ENCODE measurements at regions not wholly inside any gene's neighbourhood (a gene's known extent, or its start where the extent isn't known, plus 50 kb on each side); places are given as distances from the start of the nearest gene placed in this dataset.

- DNase-seq: no peak
Observed at GRCh38 chr6:19417713-19418112, 419.5 kb upstream of the ID4 start.

DNA sequence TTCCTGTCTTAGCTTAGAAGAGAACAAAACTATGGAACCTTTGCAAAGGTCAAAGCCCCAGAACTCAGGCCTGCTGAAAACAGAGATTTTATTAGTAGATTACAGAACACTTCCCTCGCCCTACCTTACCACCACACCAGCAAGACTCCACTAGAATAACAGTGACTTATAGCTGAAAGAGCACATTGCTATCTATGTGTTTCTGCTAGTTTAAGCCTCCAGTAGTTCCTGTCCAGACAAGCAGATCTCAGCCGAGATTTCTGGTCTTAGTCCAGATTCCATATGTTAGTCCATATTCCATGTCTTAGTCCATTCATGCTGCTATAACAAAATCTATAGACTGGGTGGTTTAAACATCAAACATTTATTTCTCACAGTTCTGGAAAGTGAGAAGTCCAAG is 412.3 kb upstream of the ID4 start:
- no peak for DNase-seq

- no peak for DNase-seq
Observed at GRCh38 chr6:19427548-19427947, 409.6 kb upstream of the ID4 start.

- no peak for DNase-seq
Observed at GRCh38 chr6:19432966-19433498, 404.1 kb upstream of the ID4 start.

- no peak for DNase-seq
Observed at GRCh38 chr6:19434065-19434464, 403.1 kb upstream of the ID4 start.

DNA sequence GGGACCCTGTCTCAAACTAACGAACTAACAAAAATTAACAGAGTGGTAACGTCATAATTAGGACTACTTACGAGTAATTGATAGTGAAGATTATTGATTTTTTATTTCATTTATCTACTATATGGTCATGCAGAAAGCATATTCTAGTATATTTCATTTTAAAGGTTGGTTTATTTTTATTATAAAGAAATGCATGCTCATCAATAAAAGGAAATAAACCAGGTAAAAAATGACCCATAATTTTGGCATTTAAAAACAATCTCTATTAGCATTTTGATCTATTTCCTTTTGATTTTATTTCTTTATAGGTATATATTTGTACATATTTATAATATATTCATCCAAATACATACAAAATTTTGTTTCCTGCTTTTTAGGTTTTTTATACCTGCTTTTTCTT is 401.4 kb upstream of the ID4 start:
- DNase-seq: no peak

DNA sequence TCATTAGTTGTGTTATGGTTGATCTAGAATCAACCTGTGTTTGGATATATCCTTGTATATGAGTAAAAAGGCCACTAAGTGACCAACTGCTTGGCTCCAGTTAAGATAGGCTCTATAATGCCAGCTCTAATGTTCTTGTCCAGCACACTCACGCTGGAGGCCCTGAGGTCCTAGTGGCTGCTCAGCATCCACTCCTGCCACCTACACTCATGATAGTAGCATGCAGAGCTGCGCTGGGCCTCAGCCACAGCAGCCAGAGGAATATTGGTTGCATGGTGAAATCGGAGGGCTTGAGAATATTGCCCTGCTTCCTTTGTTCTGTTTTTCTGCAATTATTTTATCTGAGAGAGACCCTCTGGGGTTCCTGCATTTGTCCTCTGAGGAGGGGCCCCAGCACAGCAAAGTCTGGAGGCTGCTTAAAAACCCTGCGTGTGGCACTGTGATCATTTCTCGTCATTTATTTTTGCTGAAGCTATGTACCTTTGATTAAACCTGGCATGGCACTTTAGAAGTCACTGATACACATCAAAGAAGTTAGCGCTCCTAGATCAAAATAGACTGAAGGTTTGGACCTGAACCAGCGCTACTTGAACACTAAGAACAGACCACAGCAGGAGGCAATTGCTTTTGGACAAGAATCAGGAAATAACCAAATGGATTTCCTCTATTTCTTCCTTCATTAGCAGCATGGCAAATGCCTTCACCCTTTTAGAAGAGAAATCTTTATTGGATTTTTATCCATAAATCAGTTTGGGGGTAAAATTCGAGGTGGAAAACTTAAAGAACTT is 398.4 kb upstream of the ID4 start:
- DNase-seq: no peak

GRCh38 chr6:19440531-19440930 is 396.6 kb upstream of the ID4 start:
- DNase-seq: no peak

DNA sequence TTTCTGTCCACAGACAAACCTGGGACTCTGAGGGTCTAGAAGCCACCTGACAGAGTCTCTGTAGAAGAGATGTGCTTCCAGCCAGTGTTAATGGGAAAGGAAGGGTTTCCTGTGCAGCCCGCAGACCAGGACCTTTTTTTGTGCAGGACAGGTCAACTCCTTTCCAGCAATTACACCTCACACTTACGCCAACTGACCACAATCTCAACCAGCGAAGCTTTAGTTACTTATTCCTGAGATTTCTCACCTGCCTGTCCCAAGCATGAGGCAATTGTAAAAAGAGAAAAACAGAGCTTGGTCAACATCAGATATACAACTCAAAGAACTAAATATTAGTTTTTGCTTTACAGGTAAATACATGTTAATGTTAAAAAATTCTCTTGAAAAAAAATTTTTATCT is 393.8 kb upstream of the ID4 start:
- DNase-seq: no peak

- no peak for DNase-seq
Observed at GRCh38 chr6:19444041-19444440, 393.1 kb upstream of the ID4 start.

DNA sequence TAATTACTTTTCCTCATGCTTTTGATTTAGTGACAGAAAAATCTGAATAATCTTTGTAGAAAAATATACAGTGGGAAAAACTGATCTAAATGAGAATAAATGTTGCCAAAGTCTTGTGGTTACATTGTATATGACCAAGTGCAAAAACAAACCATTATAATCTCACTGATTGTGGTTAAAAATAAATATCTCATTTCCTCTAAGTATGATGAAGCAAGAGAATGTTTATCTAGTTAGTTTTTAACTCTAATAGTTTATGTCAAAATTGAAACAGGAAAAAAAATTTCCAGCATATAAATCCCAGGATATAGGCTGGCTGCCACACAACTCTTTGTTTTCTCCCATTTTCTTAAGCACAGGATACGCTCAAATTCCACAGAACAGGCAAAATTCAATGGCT is 392.7 kb upstream of the ID4 start:
- DNase-seq: no peak

- no peak for DNase-seq
Observed at GRCh38 chr6:19446570-19446969, 390.6 kb upstream of the ID4 start.

DNA sequence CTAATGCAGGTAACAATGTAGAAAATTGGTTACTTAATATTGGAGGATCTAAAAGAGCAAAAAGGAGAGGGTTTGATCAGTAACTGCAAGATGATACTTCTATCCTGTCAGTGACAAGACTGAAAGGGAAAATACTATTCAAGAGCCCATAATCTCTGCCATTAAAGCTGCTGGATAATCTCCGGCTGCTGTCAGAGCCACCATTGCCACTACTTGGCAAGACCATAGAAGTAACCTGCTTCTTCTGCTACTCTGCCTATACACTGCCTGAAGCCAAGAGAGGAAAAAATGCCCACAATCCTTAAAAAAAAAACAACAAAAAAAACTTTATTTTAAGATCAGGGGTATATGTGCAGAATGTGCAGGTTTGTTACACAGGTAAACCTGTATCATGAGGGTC is 386.5 kb upstream of the ID4 start:
- no peak for DNase-seq

DNA sequence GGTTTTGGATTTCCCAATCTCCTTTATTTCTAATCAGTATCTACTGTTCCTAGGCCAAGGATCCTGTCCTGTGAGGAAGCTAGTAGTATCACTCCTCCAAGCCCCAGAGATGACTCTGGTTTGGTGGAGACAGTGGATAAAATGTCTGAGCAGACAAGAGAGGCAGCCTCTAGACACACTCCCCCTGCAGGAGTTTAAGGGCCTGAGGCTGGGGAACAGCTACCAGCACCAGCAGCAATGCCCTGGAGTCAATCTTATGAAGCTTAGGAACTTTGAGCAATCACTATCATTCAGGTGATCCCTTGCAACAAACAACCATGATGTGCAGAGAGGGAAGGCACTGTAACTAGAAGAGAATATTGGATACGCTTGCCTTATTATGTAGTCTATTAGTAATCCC is 384.7 kb upstream of the ID4 start:
- DNase-seq: no peak

- DNase-seq: no peak
Observed at GRCh38 chr6:19454001-19454720, 383.0 kb upstream of the ID4 start.

DNA sequence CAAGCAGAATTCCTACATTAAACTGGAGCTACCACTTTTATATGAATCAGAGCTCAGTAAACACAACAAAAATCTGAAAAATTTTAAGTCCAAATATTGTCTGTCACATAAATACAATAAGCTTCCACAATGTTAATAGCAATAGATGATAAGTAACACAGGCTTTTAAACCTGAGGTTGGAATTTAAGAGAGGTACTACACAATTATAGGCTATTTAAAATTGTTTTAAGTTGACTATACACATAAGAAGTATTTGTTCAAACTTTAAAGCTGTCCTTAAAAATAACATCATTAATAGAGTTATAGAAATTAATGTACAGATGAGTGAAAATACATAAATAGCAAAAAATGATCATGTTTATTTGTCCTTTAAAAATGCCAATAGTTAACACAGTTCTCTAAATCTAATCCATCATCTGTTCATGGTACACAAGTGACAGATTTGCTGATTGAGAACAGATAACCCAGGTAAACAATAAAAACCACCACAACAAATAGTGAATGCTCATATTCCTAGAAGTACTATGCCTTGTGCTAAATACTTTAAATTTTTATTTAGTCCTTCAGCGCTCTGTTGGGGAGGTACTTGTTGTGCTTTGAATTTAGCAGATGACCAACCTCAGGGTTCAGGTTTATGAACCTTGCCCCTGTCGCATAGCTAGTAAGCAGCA is 382.3 kb upstream of the ID4 start:
- no peak for DNase-seq

DNA sequence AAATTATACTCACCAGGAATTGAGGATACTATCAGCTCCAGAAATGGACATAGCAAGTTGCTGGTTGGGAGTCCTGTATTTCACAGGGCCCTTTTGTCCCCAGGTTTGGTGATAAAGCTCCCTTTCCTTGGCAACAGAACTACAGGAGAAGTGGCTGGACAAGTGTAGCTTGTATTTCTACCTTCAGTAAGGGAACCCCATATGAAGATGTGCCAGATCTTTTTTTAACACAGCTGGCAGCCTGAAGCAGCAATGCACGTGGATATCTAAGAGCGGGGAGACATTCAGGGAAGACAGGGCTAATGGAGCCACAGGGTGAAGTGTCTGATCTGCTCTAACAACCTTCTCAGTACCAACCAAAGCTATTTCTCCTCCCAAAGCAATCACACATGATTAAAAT is 373.9 kb upstream of the ID4 start:
- DNase-seq: no peak

DNA sequence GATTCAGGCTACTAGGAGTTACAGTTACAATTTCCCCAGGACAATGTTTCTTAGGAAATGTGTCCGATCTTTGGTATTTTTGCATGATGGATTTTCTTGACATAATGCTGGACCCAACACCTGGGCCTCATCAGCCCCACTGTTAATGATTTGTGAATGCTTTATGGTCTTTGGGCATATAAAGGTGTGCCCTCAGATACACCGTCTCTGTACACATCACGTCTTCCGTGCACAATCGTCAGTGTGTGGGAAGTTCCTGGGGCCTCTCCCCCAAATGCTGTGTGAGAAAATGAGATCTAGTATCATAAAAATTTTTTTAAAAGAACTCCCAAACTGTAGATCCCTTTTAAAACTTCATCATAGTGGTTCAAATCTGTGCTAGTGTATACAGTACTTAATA is 373.2 kb upstream of the ID4 start:
- DNase-seq: no peak

DNA sequence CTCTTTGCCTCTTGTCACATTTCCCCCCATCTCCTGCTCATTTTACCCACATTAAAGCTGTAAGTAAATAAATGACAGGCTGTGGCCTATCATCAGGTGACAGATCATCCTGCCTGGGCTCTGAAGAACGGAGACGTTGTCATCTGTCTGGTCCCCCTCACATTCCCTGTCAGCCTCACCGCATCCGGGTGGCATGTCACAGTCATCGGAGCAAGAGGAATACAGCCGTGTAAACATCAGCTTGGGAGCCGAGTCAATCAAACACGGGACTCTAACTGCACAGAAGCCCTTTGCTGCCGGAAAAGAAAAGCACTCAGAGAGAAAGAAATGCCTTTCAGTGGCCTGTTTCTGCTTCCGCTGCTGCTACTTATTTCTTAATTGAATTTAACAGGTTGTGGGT is 371.9 kb upstream of the ID4 start:
- DNase-seq: no peak

DNA sequence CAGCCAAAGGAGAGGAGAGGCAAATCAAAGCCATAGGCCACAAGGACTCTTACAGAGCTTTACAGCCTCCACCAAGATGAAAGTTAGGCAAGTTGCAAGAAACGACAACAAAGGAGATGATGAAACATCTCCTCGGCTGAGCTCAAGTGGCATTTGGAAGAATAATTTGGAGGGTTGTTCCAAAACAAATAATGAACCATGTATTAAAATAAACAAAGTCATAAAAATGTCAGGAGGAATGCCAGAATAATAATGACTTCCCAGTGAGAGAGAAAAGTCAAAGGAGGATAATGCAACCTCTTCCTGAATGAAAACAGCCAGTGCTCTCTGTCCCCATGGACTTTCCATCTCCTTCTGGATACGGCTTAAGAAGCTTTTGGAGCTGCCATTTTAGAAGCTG is 371.4 kb upstream of the ID4 start:
- DNase-seq: no peak

DNA sequence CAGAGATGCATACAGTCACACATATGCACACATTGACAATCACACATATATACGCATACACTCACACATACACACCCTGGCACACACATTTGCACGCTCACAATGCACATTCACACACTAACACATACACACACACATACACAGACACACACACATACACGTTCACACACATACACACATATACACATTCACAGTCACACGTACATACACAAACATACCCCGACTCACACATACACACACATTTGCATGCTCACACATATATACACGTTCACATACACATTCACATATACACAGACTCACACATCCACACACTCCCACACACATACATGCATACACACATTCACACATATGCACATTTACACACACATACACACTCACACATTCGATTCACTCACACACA is 366.8 kb upstream of the ID4 start:
- DNase-seq: no peak

GRCh38 chr6:19472153-19472552 is 365.0 kb upstream of the ID4 start:
- DNase-seq: no peak

DNA sequence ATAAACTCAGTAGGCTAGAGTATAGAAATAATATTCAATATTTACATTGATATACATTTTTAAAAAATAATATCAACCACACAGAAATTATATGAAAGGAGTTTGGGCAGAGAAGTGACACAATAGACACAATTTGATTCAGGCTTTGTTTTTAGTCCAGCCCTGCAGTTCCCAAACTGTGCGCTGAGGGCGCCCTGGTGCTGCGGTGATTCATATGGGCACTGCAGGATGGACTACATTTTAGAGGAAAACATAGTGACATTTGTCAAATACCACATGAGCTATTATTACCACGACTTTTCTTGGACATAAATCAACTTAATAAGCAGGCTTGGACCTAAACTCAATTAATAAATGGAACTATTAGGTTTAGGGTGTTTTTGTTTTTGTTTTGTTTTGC is 364.3 kb upstream of the ID4 start:
- DNase-seq: no peak

- no peak for DNase-seq
Observed at GRCh38 chr6:19477563-19477962, 359.6 kb upstream of the ID4 start.
